WI38 (cell line): ENCODE measurements at regions not wholly inside any gene's neighbourhood (a gene's known extent, or its start where the extent isn't known, plus 50 kb on each side); places are given as distances from the start of the nearest gene placed in this dataset.

Experiments used
- H3K4me3 ChIP-seq: 2 replicates; pipeline ENCODE4 v1.5.1; 2011; ENCODE audit warnings: low read depth, mild to moderate bottlenecking, control low read depth, low read length
- CTCF ChIP-seq: IDR thresholded peaks from 2 replicates; pipeline ENCODE4 v1.5.1; 2012; ENCODE audit warnings: low read depth, mild to moderate bottlenecking, control low read depth, low read length

- H3K4me3 ChIP-seq, result no peak overlapping the region
- TF ChIP-seq CTCF, result no peak
Measured at GRCh38 chr9:87010626-87011025, 63.3 kb upstream of the GAS1 start.

DNA sequence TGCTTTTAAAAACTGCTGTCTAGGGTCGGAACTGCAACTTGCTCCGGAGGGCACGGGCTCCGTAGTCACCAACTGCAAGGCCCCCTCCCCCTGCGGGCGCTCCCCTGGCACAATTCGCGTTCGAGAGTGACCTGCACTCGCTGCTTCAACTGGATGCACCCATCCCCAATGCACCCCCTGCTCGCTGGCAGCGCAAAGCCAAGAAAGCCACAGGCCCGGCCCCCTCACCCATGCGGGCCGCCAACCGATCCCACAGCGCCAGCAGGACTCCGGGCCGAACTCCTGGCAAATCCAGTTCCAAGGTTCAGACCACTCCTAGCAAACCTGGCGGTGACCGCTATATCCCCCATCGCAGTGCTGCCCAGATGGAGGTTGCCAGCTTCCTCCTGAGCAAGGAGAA is 64.2 kb upstream of the GAS1 start:
- TF ChIP-seq CTCF, result no peak

GRCh38 chr9:87013490-87013889 is 66.2 kb upstream of the GAS1 start:
- H3K4me3 ChIP-seq, result no peak overlapping the region
- TF ChIP-seq CTCF, result no peak

More for the DNA sequence above, 64.2 kb upstream of the GAS1 start:
- H3K4me3 ChIP-seq, result no peak overlapping the region

- no peak for TF ChIP-seq CTCF
- H3K4me3 ChIP-seq, result no peak overlapping the region
Measured at GRCh38 chr9:87014436-87014835, 67.1 kb upstream of the GAS1 start.

GRCh38 chr9:87016681-87017080 is 69.4 kb upstream of the GAS1 start:
- H3K4me3 ChIP-seq, result no peak overlapping the region
- TF ChIP-seq CTCF, result no peak

GRCh38 chr9:87020169-87020950 is 73.1 kb upstream of the GAS1 start:
- TF ChIP-seq CTCF, result no peak
- no peak overlapping the region for H3K4me3 ChIP-seq

DNA sequence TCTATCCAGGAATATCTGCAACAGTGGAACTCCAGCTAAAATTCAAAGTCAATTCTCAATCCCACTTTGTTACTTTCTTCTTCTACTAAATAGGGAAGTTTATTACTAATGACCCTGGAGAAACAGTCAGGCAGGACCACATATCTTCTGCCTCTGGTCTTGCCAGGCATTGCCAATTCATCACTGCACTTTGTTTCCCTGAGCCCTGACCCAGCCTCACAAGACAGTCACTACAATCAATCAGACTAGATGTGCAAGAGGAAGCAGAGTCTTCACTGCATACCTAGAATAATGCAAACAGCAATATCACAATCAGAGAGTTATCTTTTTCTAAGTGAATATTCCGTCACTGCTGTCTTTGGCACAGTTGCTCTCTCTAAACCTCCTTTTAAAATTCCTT is 74.9 kb upstream of the GAS1 start:
- H3K4me3 ChIP-seq, result no peak overlapping the region
- no peak for TF ChIP-seq CTCF
